ENCODE measurements at regions not wholly inside any gene's neighbourhood (a gene's known extent, or its start where the extent isn't known, plus 50 kb on each side); places are given as distances from the start of the nearest gene placed in this dataset.

GRCh38 chr3:117172426-117172825 is 462.8 kb downstream of the TUSC7 start:
- no peak for DNase-seq (ENCODE audit: low read depth in 3 of 3)

GRCh38 chr3:117181222-117181621 is 471.6 kb downstream of the TUSC7 start:
- no peak for DNase-seq (ENCODE audit: low read depth in 3 of 3)

DNA sequence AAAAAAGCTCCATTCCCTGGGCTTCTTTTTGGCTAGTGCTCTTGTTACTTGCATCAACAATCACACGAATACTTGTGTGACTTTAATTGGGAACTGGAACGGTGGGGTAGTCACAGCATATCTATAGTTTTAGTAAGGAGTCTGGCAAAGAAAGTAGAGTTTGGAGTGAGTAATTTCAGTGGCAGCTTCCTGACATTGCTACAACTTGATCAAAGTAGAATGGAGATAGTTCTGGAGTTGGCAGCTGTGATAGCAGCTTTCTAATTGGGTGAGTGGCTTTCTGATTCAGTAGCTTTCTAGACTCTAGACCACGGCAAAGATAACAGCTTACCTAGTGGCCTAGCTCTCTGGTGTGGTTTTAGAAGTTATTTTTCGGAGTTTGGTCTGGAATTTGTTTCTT is 475.0 kb downstream of the TUSC7 start:
- DNase-seq (ENCODE audit: low read depth in 3 of 3) = no peak

DNA sequence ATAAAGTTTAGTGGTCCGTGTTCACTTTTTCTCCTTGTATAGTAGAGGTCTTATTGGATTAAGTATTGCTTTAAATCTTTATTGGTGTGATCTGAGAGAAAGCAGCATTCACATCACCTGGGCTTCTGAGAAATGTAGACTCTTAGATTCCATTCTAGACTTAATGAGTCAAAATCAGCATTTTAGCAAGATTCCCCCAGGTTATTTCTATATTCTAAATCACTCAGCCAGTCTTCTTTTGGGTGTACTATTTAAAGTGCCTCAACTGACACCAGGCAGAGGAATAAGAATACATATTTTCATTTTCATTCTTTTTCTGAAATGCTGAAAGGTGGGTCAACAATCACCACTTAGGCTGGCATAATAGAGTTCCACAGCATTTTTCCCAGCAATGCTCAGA is 481.7 kb downstream of the TUSC7 start:
- no peak for DNase-seq (ENCODE audit: low read depth in 3 of 3)

DNA sequence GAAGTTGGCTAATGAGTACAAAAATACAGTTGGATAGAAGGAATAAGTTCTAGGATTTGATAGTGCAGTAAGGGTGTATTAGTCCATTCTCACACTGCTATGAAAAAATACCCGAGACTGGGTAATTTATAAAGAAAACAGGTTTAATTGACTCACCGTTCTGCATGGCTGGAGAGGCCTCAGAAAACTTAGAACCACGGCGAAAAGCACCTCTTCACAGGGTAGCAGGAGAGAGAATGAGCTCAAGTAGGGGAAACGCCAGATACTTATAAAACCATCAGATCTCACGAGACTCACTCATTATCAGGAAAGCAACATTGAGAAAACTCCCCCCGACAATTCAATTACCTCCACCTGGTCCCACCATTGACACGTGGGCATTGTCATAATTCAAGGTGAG is 483.3 kb downstream of the TUSC7 start:
- DNase-seq (ENCODE audit: low read depth in 3 of 3) = no peak

DNA sequence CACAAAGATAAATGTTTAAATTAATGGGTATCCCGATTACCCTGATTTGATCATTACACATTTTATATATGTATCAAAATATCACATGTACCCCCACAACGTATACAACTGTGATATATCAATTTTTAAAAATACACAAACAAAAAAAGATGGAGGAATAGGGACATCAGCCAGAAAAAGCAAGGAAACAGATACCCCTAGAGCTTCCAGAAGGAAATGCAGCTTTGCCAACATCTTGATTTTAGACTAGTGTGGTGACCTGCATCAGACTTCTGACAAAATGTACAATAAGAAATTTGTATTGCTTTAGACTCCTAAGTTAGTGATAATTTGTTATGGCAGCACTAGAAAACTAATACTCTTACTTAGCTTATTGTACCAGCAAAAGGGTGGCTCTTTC is 483.8 kb downstream of the TUSC7 start:
- no peak for DNase-seq (ENCODE audit: low read depth in 3 of 3)

- no peak for DNase-seq (ENCODE audit: low read depth in 3 of 3)
These were observed 485.5 kb downstream of the TUSC7 start for GRCh38 chr3:117195034-117195433.

DNA sequence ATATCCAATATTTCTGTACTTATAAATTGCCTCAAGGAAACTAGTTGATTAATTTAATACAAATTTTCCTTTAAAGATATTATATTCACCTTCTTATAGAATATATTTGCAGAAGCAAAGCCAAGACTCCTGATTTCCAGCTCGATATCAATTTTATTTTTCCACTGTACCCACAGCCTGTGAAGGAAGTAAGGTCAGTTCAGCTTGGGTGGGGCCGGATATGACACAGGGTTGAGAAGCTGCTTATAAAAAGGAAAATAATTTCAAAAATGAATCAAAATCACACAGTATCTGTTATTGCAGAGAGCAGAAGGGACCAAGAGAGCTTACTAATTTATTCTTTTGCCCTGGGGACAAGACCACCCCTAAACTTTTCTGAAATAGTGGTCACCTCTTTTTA is 491.4 kb downstream of the TUSC7 start:
- DNase-seq (ENCODE audit: low read depth in 3 of 3) = no peak

DNA sequence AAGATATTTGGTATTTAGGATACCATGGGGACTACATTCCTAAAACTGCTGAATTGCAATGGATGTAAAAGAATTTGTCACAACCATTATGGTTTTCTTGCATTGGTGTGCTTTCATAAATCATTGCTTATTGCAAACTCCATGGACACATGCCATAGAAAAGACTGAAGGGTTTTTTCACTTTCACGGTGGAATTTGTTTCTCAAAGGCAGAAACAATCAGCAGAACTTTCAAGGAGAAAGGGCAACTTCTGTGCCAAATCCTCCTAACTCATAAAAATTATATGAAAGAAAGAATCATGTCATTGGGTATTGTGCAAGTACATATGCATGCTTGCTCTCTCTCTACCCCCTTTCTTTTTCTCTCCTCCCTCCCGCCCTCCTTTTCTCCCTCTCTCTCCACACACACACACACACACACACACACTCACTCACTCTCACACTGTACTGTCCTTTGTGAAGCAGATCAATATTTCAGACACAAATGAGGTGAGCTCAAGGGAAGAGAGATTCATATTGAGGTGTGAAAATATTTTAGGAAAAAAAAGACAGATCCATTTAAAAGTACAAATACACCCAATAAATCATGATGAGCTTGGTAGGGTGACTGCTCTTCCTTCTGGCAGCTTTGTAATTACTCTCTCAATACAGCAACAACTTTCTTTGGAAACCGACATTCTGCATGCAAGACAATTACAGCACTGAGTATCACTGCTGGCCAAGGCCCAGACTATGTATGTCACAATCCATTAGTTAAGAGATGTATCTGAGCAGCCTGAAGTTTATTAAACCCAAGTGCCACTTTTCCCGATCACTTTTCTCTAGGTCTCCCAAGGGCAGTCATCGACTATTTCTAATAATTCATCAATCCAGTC is 492.6 kb downstream of the TUSC7 start:
- no peak for DNase-seq (ENCODE audit: low read depth in 3 of 3)

- DNase-seq (ENCODE audit: low read depth in 3 of 3) = no peak
These were observed 507.8 kb downstream of the TUSC7 start for GRCh38 chr3:117217355-117217754.

GRCh38 chr3:117217760-117218316 is 508.3 kb downstream of the TUSC7 start:
- no peak for DNase-seq (ENCODE audit: low read depth in 3 of 3)

DNA sequence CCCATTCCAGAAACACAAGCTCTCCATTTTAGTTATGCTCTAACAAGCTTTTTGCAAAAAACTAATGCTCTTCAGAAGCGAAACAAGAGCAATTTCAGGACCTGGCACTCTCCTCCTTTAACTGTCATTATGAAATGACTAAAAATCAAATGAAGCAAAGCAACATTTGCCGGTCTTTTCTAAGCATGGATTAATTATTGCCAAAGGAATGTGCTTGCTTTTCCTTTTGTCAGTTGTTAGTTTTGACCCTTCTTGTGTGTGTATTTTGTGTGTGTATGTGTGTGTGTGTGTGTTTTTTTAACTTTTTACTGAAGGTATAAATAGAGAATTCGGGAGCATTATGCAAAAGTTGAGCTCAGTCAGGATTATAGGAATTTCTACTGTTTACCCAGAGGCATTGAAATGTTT is 509.1 kb downstream of the TUSC7 start:
- no peak for DNase-seq (ENCODE audit: low read depth in 3 of 3)

DNA sequence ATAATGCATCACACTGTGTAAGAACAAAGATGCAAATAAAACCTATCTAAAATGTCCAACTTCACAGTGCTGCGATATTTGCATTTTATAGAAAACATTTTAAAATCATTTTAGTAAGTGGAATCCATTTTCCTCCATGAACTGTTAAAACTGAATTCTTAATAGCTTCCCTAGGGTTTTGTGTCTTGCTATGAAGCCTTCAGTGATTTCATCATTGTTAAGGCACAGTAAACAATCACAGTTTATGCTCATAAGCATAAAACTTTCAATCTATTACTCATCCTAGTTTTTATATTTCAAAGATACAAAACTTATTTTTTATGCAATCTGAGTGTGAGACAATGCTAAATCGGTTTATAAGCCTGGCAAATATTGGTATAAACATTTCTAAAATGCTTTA is 509.7 kb downstream of the TUSC7 start:
- no peak for DNase-seq (ENCODE audit: low read depth in 3 of 3)

GRCh38 chr3:117226932-117227331 is 517.4 kb downstream of the TUSC7 start:
- no peak for DNase-seq (ENCODE audit: low read depth in 3 of 3)

- DNase-seq (ENCODE audit: low read depth in 3 of 3) = no peak
These were observed 518.9 kb downstream of the TUSC7 start for GRCh38 chr3:117228466-117228865.

DNA sequence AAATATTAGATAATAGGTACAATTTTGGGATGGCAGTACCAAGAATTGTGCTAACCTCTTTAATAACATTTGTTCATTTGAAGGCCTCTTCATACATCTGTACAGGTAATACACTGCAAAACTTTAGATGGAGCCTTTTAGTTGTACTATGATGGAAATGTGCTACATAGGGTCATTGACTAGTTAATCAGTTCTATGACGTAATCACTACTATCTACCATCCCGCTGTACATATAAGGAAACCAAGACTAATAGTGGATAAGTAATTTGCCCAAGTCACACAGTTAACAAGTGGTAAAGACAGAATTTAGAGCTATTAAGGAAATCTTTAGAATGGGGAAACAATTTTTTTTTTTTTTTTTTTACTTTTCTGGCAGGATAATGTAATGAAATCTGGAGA is 521.3 kb downstream of the TUSC7 start:
- DNase-seq (ENCODE audit: low read depth in 3 of 3) = no peak

DNA sequence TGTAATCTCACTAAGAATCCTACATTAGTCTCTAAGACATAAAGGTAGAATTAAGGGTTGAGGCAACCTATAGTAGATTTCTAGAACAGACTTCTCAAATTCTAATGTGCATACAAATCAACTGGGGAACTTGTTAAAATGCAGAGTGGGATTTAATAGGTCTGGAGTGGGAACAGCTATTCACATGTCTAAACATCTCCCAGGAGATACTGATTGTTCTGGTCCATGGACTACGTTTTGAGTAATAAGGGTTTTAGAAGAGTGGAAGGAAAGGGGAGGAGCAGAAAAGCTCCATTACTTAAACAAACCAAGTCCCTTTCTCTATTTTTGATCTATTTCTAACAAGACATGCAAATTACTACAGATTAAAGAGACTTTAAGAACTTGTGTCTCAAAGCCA is 524.8 kb downstream of the TUSC7 start:
- DNase-seq (ENCODE audit: low read depth in 3 of 3) = no peak

- no peak for DNase-seq (ENCODE audit: low read depth in 3 of 3)
These were observed 525.7 kb downstream of the TUSC7 start for GRCh38 chr3:117235304-117235703.

GRCh38 chr3:117238806-117239205 is 529.2 kb downstream of the TUSC7 start:
- DNase-seq (ENCODE audit: low read depth in 3 of 3) = no peak

GRCh38 chr3:117243657-117244056 is 534.1 kb downstream of the TUSC7 start:
- no peak for DNase-seq (ENCODE audit: low read depth in 3 of 3)

- DNase-seq (ENCODE audit: low read depth in 3 of 3) = no peak
These were observed 537.4 kb downstream of the TUSC7 start for GRCh38 chr3:117246771-117247555.

DNA sequence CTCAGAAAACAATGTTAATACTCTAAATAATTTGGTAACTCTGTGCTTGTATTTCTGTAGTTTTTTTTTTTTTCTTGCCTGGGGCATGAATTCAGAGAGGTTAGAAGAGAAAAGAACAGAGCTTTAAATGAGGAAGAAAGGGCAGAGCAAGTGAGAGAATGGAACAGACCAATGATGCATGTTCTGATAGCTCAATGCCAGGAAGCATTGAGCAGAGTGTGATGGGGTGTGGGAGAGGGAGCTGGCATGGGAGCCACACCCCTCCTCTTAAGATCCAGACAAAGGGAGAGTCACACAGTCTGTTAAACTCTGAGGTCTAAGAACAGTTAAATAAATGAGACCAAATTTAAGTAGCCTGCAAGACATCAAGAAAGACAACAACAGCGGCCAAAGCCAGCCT is 538.6 kb downstream of the TUSC7 start:
- no peak for DNase-seq (ENCODE audit: low read depth in 3 of 3)

DNA sequence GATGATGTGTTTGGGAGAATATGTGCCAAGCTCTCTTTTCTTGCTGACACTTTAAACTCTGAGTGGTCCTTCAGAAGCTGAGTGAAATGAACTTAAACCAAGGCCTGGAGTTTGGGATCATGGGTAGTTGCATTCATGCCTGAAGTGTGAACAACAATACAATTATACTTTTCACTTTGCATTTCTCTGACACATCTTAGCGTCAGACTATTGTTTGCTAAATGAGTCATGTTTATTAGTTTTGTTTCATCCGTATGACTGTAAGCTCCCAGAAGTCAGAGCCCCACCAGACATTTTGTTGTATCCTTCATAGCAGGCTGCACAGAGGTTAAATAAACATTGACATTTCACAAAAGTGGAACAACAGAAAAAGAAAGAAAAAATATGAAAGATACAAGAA is 542.6 kb downstream of the TUSC7 start:
- DNase-seq (ENCODE audit: low read depth in 3 of 3) = no peak
